ENCODE measurements at regions not wholly inside any gene's neighbourhood (a gene's known extent, or its start where the extent isn't known, plus 50 kb on each side); places are given as distances from the start of the nearest gene placed in this dataset.
"Not testable (repeated sequence)": the region's sequence is repeated elsewhere in the genome, so short reads cannot be mapped to it uniquely, and the experiment has no call there.

DNA sequence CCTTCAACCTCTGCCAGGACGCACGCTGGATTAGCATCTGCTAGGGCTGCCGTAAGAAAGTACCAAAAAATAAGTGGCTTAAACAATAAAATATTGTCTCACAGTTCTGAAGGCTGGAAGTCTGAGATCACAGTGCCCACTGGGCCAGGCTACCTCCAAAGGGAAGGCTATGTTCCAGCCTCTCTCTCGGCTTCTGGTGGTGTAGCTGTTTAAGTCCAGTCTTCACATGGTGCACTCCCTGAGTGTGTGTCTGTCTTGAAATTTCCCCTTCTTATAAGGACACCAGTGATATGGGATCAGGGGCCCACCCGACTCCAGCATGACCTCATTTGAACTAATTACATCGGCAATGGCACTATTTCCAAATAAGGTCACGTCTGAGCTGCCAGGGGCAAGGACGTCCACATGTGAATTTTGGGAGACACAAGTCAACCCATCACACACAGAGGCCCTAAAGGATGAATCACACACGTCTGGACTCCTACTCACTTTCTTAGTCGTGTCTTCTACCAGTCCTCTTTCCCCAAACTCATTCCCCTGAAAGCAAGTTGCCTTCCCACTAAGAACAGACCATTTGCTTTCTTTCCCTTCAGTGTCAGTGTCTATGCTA, 359.4 kb downstream of the BCL2L11 start:
- H3K4me2 ChIP-seq; H3K4me1 ChIP-seq; H3K4me3 Mint-ChIP-seq; H3K27ac ChIP-seq; H4K20me1 ChIP-seq (ENCODE audit: low read depth); H3K9me3 ChIP-seq (ENCODE audit: low read depth); H3K36me3 Mint-ChIP-seq; H3F3A ChIP-seq (ENCODE audit: low read depth); H3K36me3 ChIP-seq; H3K4me3 ChIP-seq; H3K4me1 Mint-ChIP-seq; H3K9me3 Mint-ChIP-seq; H2AFZ ChIP-seq (replicated peaks); H3K27me3 ChIP-seq; DNase-seq (ENCODE audit: low spot score); H3K27me3 Mint-ChIP-seq (ENCODE audit: insufficient read depth, low read depth); H3K9ac ChIP-seq; H3K27ac Mint-ChIP-seq; H3K79me2 ChIP-seq (ENCODE audit: low read depth): not testable (repeated sequence)

GRCh38 chr2:111480633-111481032, 359.9 kb downstream of the BCL2L11 start:
- H3K9me3 Mint-ChIP-seq; H3K9me3 ChIP-seq (ENCODE audit: low read depth); DNase-seq (ENCODE audit: low spot score); H3K4me1 ChIP-seq; H2AFZ ChIP-seq (replicated peaks); H3K36me3 Mint-ChIP-seq; H3K4me2 ChIP-seq; H3K27me3 ChIP-seq; H3K27ac Mint-ChIP-seq; H3K9ac ChIP-seq; H3F3A ChIP-seq (ENCODE audit: low read depth); H3K4me3 ChIP-seq; H4K20me1 ChIP-seq (ENCODE audit: low read depth); H3K27ac ChIP-seq; H3K4me1 Mint-ChIP-seq; H3K79me2 ChIP-seq (ENCODE audit: low read depth); H3K36me3 ChIP-seq; H3K27me3 Mint-ChIP-seq (ENCODE audit: insufficient read depth, low read depth); H3K4me3 Mint-ChIP-seq: not testable (repeated sequence)

DNA sequence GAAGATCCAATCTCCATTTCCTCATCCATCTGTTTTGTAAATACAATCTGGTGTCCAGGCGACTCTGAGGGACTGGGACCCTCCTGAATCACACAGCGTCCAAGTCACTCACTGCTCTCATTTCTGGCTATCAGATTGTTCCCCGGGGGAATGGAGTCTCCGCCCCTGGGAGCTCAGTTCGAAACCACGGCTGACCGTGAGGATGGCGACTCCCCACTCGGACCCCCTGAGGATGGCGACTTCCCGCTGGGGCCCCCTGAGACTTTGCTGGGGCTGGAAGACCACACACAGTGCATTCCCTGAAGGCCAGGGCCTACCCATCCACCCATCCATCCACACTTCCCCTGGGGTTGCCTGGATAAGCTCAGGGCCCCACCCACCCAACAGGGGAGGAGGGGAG, 360.5 kb downstream of the BCL2L11 start:
- H3F3A ChIP-seq (ENCODE audit: low read depth); H3K4me2 ChIP-seq; H3K36me3 Mint-ChIP-seq; H3K27ac ChIP-seq; H3K27me3 ChIP-seq; H3K9me3 ChIP-seq (ENCODE audit: low read depth); DNase-seq (ENCODE audit: low spot score); H3K4me3 ChIP-seq; H3K36me3 ChIP-seq; H3K79me2 ChIP-seq (ENCODE audit: low read depth); H3K4me1 ChIP-seq; H3K9me3 Mint-ChIP-seq; H3K27me3 Mint-ChIP-seq (ENCODE audit: insufficient read depth, low read depth); H2AFZ ChIP-seq (replicated peaks); H3K4me3 Mint-ChIP-seq; H3K4me1 Mint-ChIP-seq; H3K27ac Mint-ChIP-seq; H3K9ac ChIP-seq; H4K20me1 ChIP-seq (ENCODE audit: low read depth): not testable (repeated sequence)

GRCh38 chr2:111482987-111483679, 362.4 kb downstream of the BCL2L11 start:
- H4K20me1 ChIP-seq (ENCODE audit: low read depth); H2AFZ ChIP-seq (replicated peaks); H3K4me2 ChIP-seq; DNase-seq (ENCODE audit: low spot score); H3K36me3 ChIP-seq; H3K4me3 Mint-ChIP-seq; H3F3A ChIP-seq (ENCODE audit: low read depth); H3K4me1 Mint-ChIP-seq; H3K27me3 ChIP-seq; H3K27me3 Mint-ChIP-seq (ENCODE audit: insufficient read depth, low read depth); H3K79me2 ChIP-seq (ENCODE audit: low read depth); H3K9me3 ChIP-seq (ENCODE audit: low read depth); H3K4me3 ChIP-seq; H3K4me1 ChIP-seq; H3K9me3 Mint-ChIP-seq; H3K27ac ChIP-seq; H3K36me3 Mint-ChIP-seq; H3K9ac ChIP-seq: not testable (repeated sequence)
- peak overlapping the region; percentile 60 for H3K27ac Mint-ChIP-seq

- H3K36me3 ChIP-seq; H3K27me3 ChIP-seq; H3K4me1 Mint-ChIP-seq; H3F3A ChIP-seq (ENCODE audit: low read depth); H3K36me3 Mint-ChIP-seq; H3K79me2 ChIP-seq (ENCODE audit: low read depth); H3K4me1 ChIP-seq; H3K27ac ChIP-seq; DNase-seq (ENCODE audit: low spot score); H3K4me3 Mint-ChIP-seq; H3K4me2 ChIP-seq; H3K9ac ChIP-seq; H2AFZ ChIP-seq (replicated peaks); H3K9me3 Mint-ChIP-seq; H3K27me3 Mint-ChIP-seq (ENCODE audit: insufficient read depth, low read depth); H3K4me3 ChIP-seq; H3K9me3 ChIP-seq (ENCODE audit: low read depth); H3K27ac Mint-ChIP-seq; H4K20me1 ChIP-seq (ENCODE audit: low read depth): not testable (repeated sequence)
These were observed 363.4 kb downstream of the BCL2L11 start for GRCh38 chr2:111484097-111484496.

DNA sequence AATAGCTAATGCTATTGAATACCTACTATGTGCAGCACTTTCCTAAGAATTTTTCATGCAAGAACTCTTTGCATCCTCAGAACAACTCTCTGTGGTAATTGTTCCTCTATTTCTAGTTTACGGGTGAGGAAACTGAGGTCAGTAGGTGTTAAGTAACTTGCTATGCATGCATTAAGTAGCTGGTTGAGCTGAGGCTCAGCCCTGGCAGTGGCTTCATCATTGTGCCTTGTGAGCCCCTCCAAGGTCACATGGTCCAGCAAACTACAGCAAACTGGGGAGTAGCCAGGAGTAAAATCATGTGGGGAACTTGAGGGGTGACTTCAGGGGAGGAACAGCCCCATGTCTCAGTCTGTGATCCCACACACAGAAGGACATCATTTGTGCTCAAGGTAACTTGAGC, 365.2 kb downstream of the BCL2L11 start:
- H3K9me3 Mint-ChIP-seq, H3K4me1 Mint-ChIP-seq: not testable (repeated sequence)

GRCh38 chr2:111488451-111488850, 367.7 kb downstream of the BCL2L11 start:
- H3K27me3 Mint-ChIP-seq (ENCODE audit: insufficient read depth, low read depth); H2AFZ ChIP-seq (replicated peaks); H3K9ac ChIP-seq; H3K4me1 Mint-ChIP-seq; H3K27ac Mint-ChIP-seq; H3K4me3 Mint-ChIP-seq; H3K4me2 ChIP-seq; H3K79me2 ChIP-seq (ENCODE audit: low read depth); H3K27me3 ChIP-seq; H3K9me3 ChIP-seq (ENCODE audit: low read depth); H3K4me1 ChIP-seq; H3K4me3 ChIP-seq; DNase-seq (ENCODE audit: low spot score); H3K9me3 Mint-ChIP-seq; H3F3A ChIP-seq (ENCODE audit: low read depth); H3K36me3 Mint-ChIP-seq; H3K36me3 ChIP-seq; H4K20me1 ChIP-seq (ENCODE audit: low read depth); H3K27ac ChIP-seq: not testable (repeated sequence)

More for the DNA sequence above, 365.2 kb downstream of the BCL2L11 start:
- not testable (repeated sequence) for H3K4me3 ChIP-seq; H2AFZ ChIP-seq (replicated peaks); H3F3A ChIP-seq (ENCODE audit: low read depth); H4K20me1 ChIP-seq (ENCODE audit: low read depth); H3K27ac Mint-ChIP-seq; H3K27ac ChIP-seq; H3K9ac ChIP-seq; H3K9me3 ChIP-seq (ENCODE audit: low read depth); DNase-seq (ENCODE audit: low spot score); H3K4me1 ChIP-seq; H3K79me2 ChIP-seq (ENCODE audit: low read depth); H3K36me3 ChIP-seq; H3K27me3 ChIP-seq; H3K4me2 ChIP-seq; H3K4me3 Mint-ChIP-seq; H3K27me3 Mint-ChIP-seq (ENCODE audit: insufficient read depth, low read depth); H3K36me3 Mint-ChIP-seq

DNA sequence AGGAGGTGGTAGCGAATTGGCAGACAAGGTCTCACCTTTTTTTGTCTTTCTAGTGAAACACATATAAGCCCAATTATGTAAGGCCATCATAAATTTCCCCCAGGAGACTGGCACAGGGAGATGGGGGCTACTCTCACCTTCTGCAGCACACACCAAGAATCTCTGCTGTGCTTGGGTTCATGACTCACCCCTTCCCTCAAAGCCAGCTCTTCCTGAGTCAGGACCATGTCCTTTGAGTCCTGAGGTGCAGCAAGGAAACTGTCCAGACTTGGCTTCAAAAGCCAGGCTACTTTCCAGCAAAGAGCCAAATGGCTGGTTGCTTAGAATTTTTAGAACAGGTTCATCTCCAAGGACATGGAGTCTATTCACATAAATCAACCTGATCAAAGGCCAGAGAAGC, 368.7 kb downstream of the BCL2L11 start:
- not testable (repeated sequence) for H3K36me3 ChIP-seq; H3K27ac Mint-ChIP-seq; H3K27me3 ChIP-seq; H3K36me3 Mint-ChIP-seq; H3K4me1 ChIP-seq; H4K20me1 ChIP-seq (ENCODE audit: low read depth); DNase-seq (ENCODE audit: low spot score); H3K79me2 ChIP-seq (ENCODE audit: low read depth); H3K4me1 Mint-ChIP-seq; H3K9ac ChIP-seq; H3K9me3 ChIP-seq (ENCODE audit: low read depth); H3K27ac ChIP-seq; H2AFZ ChIP-seq (replicated peaks); H3K27me3 Mint-ChIP-seq (ENCODE audit: insufficient read depth, low read depth); H3F3A ChIP-seq (ENCODE audit: low read depth); H3K9me3 Mint-ChIP-seq; H3K4me3 Mint-ChIP-seq; H3K4me3 ChIP-seq; H3K4me2 ChIP-seq

Data from neural progenitor cell (in vitro differentiated cells).